Liver (tissue), 7 donors: ENCODE measurements at regions not wholly inside any gene's neighbourhood (a gene's known extent, or its start where the extent isn't known, plus 50 kb on each side); places are given as distances from the start of the nearest gene placed in this dataset.

Source experiments
- DNase-seq: peaks from one replicate; pipeline ENCODE4 v3.0.0-alpha.2; 2017; ENCODE audit warnings: low spot score
- H3K27ac ChIP-seq, 2 donors: one replicate each; pipeline ENCODE4 v1.7.0; 2013; ENCODE audit warnings: inconsistent platforms in 2 of 2, low read length in 2 of 2, control low read depth in 1 of 2, low read depth in 1 of 2, mild to moderate bottlenecking in 1 of 2
- H3K27me3 ChIP-seq, 4 donors: one replicate each; pipeline versions ENCODE4 v1.6.1 to v1.7.0; 2013; ENCODE audit warnings: low read length in 3 of 4, inconsistent platforms in 1 of 4, mild to moderate bottlenecking in 1 of 4, moderate library complexity in 1 of 4; ENCODE audit not compliant: control insufficient read depth in 4 of 4, insufficient read depth in 4 of 4
- H3K36me3 ChIP-seq, 4 donors: one replicate each; pipeline versions ENCODE4 v1.6.1 to v1.7.0; 2013; ENCODE audit warnings: low read length in 3 of 4, mild to moderate bottlenecking in 3 of 4, low read depth in 1 of 4, moderate library complexity in 1 of 4; ENCODE audit not compliant: control insufficient read depth in 4 of 4, insufficient read depth in 3 of 4
- H3K4me1 ChIP-seq, 4 donors: one replicate each; pipeline versions ENCODE4 v1.6.1 to v1.7.0; 2013; ENCODE audit warnings: low read length in 3 of 4, mild to moderate bottlenecking in 3 of 4, moderate library complexity in 1 of 4; ENCODE audit not compliant: control insufficient read depth in 4 of 4, insufficient read depth in 4 of 4
- H3K4me3 ChIP-seq, 3 donors: one replicate each; pipeline versions ENCODE4 v1.6.1 to v1.7.0; 2013; ENCODE audit warnings: low read length in 3 of 3, control low read depth in 1 of 3, low read depth in 1 of 3, mild to moderate bottlenecking in 1 of 3
- H3K9ac ChIP-seq, 2 donors: one replicate each; pipeline ENCODE4 v1.7.0; 2013; ENCODE audit warnings: low read length in 2 of 2, mild to moderate bottlenecking in 2 of 2, moderate library complexity in 2 of 2, control low read depth in 1 of 2, low read depth in 1 of 2
- H3K9me3 ChIP-seq, 4 donors: one replicate each; pipeline versions ENCODE4 v1.6.1 to v1.7.0; 2013; ENCODE audit warnings: low read length in 3 of 4; ENCODE audit not compliant: control insufficient read depth in 4 of 4
- EGR1 ChIP-seq, 2 donors: IDR thresholded peaks; 2 replicates each; pipeline ENCODE4 v1.6.1; 2016 to 2018; ENCODE audit warnings: antibody characterized with exemption in 2 of 2, low read depth in 2 of 2
- FOXA1 ChIP-seq: IDR thresholded peaks from 2 replicates; pipeline ENCODE4 v1.6.1; 2016; ENCODE audit warnings: antibody characterized with exemption
- FOXA2 ChIP-seq: IDR thresholded peaks from 2 replicates; pipeline ENCODE4 v1.6.1; 2016; ENCODE audit warnings: antibody characterized with exemption
- HNF4A ChIP-seq, 2 donors: conservative IDR thresholded peaks; 2 replicates each; pipeline ENCODE4 v1.6.1; 2016; ENCODE audit warnings: antibody characterized with exemption in 2 of 2, mild to moderate bottlenecking in 2 of 2
- HNF4G ChIP-seq: IDR thresholded peaks from 2 replicates; pipeline ENCODE4 v1.6.1; 2016; ENCODE audit warnings: antibody characterized with exemption
- JUND ChIP-seq, 2 donors: IDR thresholded peaks; 2 replicates each; pipeline ENCODE4 v1.6.1; 2016; ENCODE audit warnings: antibody characterized with exemption in 2 of 2
- NR2F2 ChIP-seq: IDR thresholded peaks from 2 replicates; pipeline ENCODE4 v1.6.1; 2016; ENCODE audit warnings: antibody characterized with exemption
- RAD21 ChIP-seq, 2 donors: IDR thresholded peaks; 2 replicates each; pipeline ENCODE4 v1.6.1; 2016; ENCODE audit warnings: antibody characterized with exemption in 2 of 2, mild to moderate bottlenecking in 2 of 2
- RXRA ChIP-seq, 2 donors: IDR thresholded peaks; 2 replicates each; pipeline ENCODE4 v1.6.1; 2017 to 2018; ENCODE audit warnings: antibody characterized with exemption in 2 of 2, mild to moderate bottlenecking in 1 of 2
- SP1 ChIP-seq: IDR thresholded peaks from 2 replicates; pipeline ENCODE4 v1.6.1; 2018; ENCODE audit warnings: antibody characterized with exemption, mild to moderate bottlenecking
- YY1 ChIP-seq: IDR thresholded peaks from 2 replicates; pipeline ENCODE4 v1.6.1; 2016; ENCODE audit warnings: antibody characterized with exemption, mild to moderate bottlenecking
- WGBS: extraction: QIAGEN DNeasy Blood & Tissue Kit; methylation state at CpG from one replicate; pipeline ENCODE4 v1.1.7; 2013; 5-methylcytosine and 5-hydroxymethylcytosine counted together
- TF ChIP-seq, protein P1 (sequence below): IDR thresholded peaks from 2 replicates; pipeline ENCODE4 v1.6.1; 2016; ENCODE audit warnings: antibody characterized with exemption
- TF ChIP-seq, protein P2 (sequence below): IDR thresholded peaks from 2 replicates; pipeline ENCODE4 v1.6.1; 2016; ENCODE audit warnings: antibody characterized with exemption
- TF ChIP-seq, protein P3 (sequence below): IDR thresholded peaks from 2 replicates; pipeline ENCODE4 v1.6.1; 2016; ENCODE audit warnings: antibody characterized with exemption, mild to moderate bottlenecking
- TF ChIP-seq, protein P4 (sequence below): IDR thresholded peaks from 2 replicates; pipeline ENCODE4 v1.6.1; 2016; ENCODE audit warnings: antibody characterized with exemption
- donor health status: healthy.
- donor health status: healthy.
- donor health status: healthy.
- donor health status: healthy.

DNA sequence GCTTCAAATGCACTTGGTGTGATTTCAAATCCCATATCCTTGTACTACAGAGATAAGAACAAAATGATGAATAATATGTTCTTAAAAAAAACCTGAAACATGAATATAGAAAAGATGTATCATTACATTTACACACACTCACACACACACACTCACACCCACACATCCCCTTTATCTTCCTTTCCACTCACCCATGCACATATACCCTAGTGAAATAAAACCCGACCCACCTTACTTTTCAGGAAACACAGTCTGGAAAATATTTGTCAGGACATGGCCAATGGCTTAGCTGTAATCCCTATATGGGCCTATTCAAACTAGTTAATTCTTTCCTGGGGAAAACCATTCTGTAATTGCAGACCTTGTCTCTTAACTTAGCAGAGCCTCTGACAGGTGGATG is 60.8 kb upstream of the EDN1 start:
- Histone ChIP-seq H3K9me3 (no peaks in the 10 kb centered on the region), H3K4me3 (no peak overlapping the region), H3K36me3 (no peaks in the 10 kb centered on the region), H3K27ac (no peak overlapping the region), H3K27me3 (no peaks in the 10 kb centered on the region), H3K9ac (no peak overlapping the region), H3K4me1 (peaks cover 5 to 36% (median 19%) of the 10 kb centered on the region in 4 donors)
- DNase-seq, result no peak
- TF ChIP-seq JUND (IDR thresholded peaks at IDR 0.05) (no peak), RAD21 (IDR thresholded peaks at IDR 0.05) (no peak), SP1 (no peak), NR2F2 (no peak), EGR1 (IDR thresholded peaks at IDR 0.05; ENCODE audit: low read depth in 2 of 2) (no peak), YY1 (no peak)
- WGBS, result 81% methylated on average over 1 of the region's 1 CpG

DNA sequence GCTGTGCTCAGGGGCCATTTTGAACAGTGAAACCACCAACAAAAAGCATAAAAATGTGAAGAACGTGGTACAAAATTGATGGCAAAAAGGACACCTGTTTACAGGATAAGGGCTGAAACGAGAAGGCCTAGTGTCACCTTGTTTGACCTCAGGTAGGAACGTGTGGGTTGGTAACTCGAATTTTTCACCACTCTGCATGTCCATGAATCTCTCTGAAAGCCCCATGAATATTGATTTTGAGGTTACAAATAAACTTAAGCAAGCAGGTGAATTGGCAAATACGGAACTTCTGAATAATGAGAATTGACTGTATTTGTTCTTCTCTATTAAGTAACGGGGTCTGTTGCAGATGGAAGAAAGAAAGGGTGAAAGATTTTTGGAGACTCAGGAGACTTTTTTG is 59.6 kb upstream of the EDN1 start:
- Histone ChIP-seq H3K36me3 (no peaks in the 10 kb centered on the region), H3K9ac (no peak overlapping the region), H3K4me3 (no peak overlapping the region), H3K4me1 (peaks cover 5 to 36% (median 19%) of the 10 kb centered on the region in 4 donors), H3K27me3 (no peaks in the 10 kb centered on the region), H3K27ac (no peak overlapping the region), H3K9me3 (no peaks in the 10 kb centered on the region)
- TF ChIP-seq RAD21 (IDR thresholded peaks at IDR 0.05), result peak in 1 of 2 donors; percentile 36
- peak; percentile 83 for TF ChIP-seq YY1
- TF ChIP-seq FOXA1, result no peak
- peak; percentile 37 to 44 for TF ChIP-seq HNF4A (conservative IDR thresholded peaks at IDR 0.05)
- TF ChIP-seq HNF4G, result no peak
- TF ChIP-seq, protein P1, sequence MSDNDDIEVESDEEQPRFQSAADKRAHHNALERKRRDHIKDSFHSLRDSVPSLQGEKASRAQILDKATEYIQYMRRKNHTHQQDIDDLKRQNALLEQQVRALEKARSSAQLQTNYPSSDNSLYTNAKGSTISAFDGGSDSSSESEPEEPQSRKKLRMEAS, result no peak
- peak; percentile 74 to 85 for TF ChIP-seq RXRA (IDR thresholded peaks at IDR 0.05)
- no peak for DNase-seq
- WGBS, result 37% methylated on average over 6 of the region's 6 CpGs

DNA sequence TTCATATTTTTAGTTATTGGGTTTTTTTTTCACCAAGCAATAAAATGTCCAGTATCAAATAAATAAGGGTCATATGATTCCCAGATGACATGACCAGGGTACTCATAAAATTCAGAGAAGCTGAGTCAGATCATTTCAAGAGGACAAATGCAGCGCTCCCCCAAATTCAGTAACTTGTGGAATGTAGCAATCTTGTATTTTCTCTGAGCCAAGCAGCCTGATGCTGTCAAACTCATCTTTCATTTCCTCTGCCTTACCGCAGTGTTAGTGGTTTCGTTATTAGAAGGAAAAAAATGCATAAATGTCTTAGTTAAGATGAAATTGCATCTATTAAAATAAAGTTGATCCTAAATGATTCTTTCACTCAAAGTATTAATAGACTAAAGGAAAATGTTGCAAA is 57.8 kb upstream of the EDN1 start:
- Histone ChIP-seq H3K27me3 (no peaks in the 10 kb centered on the region), H3K9ac (no peak overlapping the region), H3K27ac (no peak overlapping the region), H3K9me3 (no peaks in the 10 kb centered on the region), H3K4me1 (peaks cover 5 to 36% (median 19%) of the 10 kb centered on the region in 4 donors), H3K36me3 (no peaks in the 10 kb centered on the region), H3K4me3 (no peak overlapping the region)
- TF ChIP-seq, protein P2, sequence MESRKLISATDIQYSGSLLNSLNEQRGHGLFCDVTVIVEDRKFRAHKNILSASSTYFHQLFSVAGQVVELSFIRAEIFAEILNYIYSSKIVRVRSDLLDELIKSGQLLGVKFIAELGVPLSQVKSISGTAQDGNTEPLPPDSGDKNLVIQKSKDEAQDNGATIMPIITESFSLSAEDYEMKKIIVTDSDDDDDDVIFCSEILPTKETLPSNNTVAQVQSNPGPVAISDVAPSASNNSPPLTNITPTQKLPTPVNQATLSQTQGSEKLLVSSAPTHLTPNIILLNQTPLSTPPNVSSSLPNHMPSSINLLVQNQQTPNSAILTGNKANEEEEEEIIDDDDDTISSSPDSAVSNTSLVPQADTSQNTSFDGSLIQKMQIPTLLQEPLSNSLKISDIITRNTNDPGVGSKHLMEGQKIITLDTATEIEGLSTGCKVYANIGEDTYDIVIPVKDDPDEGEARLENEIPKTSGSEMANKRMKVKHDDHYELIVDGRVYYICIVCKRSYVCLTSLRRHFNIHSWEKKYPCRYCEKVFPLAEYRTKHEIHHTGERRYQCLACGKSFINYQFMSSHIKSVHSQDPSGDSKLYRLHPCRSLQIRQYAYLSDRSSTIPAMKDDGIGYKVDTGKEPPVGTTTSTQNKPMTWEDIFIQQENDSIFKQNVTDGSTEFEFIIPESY, result no peak
- DNase-seq, result no peak
- WGBS, result 78% methylated on average over 3 of the region's 3 CpGs

DNA sequence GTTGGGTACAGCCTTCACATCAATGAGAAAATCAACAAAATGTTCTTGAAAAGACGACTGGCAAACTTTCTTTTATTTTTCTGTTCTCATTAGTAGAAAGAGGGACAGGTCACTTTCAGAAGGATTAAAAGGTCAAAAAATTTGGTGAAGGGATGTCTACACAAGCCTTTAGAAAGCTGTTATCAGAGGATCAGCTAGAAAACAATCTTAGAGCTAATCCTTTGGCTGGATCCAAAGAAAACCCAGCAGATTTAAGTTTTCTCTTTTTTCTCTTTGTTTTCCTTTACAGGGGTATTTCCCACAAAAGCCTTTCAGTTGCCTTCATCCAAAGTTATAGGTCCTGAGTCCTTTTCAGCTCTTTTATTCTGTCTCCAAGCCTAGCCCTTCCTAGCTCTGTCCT is 57.3 kb upstream of the EDN1 start:
- H3K27ac ChIP-seq, result no peak overlapping the region
- H3K27me3 ChIP-seq, result no peaks in the 10 kb centered on the region
- H3K36me3 ChIP-seq, result no peaks in the 10 kb centered on the region
- H3K9ac ChIP-seq, result no peak overlapping the region
- TF ChIP-seq, protein P3, sequence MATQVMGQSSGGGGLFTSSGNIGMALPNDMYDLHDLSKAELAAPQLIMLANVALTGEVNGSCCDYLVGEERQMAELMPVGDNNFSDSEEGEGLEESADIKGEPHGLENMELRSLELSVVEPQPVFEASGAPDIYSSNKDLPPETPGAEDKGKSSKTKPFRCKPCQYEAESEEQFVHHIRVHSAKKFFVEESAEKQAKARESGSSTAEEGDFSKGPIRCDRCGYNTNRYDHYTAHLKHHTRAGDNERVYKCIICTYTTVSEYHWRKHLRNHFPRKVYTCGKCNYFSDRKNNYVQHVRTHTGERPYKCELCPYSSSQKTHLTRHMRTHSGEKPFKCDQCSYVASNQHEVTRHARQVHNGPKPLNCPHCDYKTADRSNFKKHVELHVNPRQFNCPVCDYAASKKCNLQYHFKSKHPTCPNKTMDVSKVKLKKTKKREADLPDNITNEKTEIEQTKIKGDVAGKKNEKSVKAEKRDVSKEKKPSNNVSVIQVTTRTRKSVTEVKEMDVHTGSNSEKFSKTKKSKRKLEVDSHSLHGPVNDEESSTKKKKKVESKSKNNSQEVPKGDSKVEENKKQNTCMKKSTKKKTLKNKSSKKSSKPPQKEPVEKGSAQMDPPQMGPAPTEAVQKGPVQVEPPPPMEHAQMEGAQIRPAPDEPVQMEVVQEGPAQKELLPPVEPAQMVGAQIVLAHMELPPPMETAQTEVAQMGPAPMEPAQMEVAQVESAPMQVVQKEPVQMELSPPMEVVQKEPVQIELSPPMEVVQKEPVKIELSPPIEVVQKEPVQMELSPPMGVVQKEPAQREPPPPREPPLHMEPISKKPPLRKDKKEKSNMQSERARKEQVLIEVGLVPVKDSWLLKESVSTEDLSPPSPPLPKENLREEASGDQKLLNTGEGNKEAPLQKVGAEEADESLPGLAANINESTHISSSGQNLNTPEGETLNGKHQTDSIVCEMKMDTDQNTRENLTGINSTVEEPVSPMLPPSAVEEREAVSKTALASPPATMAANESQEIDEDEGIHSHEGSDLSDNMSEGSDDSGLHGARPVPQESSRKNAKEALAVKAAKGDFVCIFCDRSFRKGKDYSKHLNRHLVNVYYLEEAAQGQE, result no peak
- TF ChIP-seq RAD21 (IDR thresholded peaks at IDR 0.05) (no peak), FOXA2 (no peak), YY1 (no peak), SP1 (no peak), NR2F2 (no peak), HNF4A (conservative IDR thresholded peaks at IDR 0.05) (no peak)
- TF ChIP-seq, protein P4, sequence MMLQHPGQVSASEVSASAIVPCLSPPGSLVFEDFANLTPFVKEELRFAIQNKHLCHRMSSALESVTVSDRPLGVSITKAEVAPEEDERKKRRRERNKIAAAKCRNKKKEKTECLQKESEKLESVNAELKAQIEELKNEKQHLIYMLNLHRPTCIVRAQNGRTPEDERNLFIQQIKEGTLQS, result no peak
- H3K4me1 ChIP-seq, result peaks cover 5 to 36% (median 19%) of the 10 kb centered on the region in 4 donors
- DNase-seq, result no peak
- H3K9me3 ChIP-seq, result no peaks in the 10 kb centered on the region
- 57% methylated on average over 1 of the region's 1 CpG for WGBS
- H3K4me3 ChIP-seq, result no peak overlapping the region
